Stimulated activated CD8-positive, alpha-beta memory T cell treated with anti-CD3 and anti-CD28 coated beads, Interleukin-7, amount 100 ng/mL, for 48 hours (primary cell): ENCODE measurements at regions not wholly inside any gene's neighbourhood (a gene's known extent, or its start where the extent isn't known, plus 50 kb on each side); places are given as distances from the start of the nearest gene placed in this dataset.
A peak's percentile ranks its signal among the peaks of the same experiment; 100 is the strongest.
"Not testable (repeated sequence)": the region's sequence is repeated elsewhere in the genome, so short reads cannot be mapped to it uniquely, and the experiment has no call there.

Experiments used
- DNase-seq, 2 donors: peaks; one replicate each; pipeline ENCODE4 v3.0.0-alpha.2; 2020; ENCODE audit warnings: low read depth in 1 of 2; ENCODE audit errors: extremely low read depth in 1 of 2

- DNase-seq: not testable (repeated sequence)
These were observed 872.5 kb downstream of the TMEM121 start for GRCh38 chr14:106398931-106399331.

GRCh38 chr14:106401316-106401715 lies 874.9 kb downstream of the TMEM121 start:
- DNase-seq: not testable (repeated sequence)

DNA sequence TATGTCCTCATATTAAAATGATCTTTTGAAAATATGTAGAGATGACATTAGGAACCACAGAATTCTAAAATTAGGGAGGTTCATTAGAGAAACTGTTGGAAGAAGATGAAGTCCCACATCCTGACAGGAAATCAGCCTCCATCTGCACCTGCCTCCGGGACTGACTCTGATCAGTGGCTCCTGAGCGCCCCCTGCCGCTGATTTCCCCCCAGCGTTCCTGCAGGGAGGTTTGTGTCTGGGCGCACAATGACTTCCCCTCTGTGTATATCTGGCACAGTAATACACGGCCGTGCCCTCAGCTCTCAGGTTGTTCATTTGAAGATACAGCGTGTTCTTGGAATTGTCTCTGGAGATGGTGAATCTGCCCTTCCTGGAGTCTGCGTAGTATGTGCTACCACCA lies 883.8 kb downstream of the TMEM121 start:
- not testable (repeated sequence) for DNase-seq

DNA sequence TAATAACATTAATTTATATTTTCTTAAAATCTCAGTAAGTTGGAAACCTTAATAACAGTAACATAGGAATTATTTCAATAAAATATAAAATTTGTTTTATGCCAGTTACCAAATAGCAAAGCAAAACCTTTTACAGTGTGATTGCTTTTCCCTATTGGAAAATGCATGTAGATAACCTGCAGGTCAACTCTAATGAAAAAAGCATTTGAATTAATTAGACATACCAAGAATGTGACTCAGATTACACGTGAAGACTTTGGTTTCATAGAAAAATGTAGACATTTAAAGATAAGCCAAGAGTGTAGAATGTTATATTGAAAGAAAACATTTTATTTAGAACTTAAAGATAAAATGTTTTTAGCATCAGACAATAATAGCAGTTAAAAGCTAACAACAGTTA lies 888.1 kb downstream of the TMEM121 start:
- DNase-seq: no peak

DNA sequence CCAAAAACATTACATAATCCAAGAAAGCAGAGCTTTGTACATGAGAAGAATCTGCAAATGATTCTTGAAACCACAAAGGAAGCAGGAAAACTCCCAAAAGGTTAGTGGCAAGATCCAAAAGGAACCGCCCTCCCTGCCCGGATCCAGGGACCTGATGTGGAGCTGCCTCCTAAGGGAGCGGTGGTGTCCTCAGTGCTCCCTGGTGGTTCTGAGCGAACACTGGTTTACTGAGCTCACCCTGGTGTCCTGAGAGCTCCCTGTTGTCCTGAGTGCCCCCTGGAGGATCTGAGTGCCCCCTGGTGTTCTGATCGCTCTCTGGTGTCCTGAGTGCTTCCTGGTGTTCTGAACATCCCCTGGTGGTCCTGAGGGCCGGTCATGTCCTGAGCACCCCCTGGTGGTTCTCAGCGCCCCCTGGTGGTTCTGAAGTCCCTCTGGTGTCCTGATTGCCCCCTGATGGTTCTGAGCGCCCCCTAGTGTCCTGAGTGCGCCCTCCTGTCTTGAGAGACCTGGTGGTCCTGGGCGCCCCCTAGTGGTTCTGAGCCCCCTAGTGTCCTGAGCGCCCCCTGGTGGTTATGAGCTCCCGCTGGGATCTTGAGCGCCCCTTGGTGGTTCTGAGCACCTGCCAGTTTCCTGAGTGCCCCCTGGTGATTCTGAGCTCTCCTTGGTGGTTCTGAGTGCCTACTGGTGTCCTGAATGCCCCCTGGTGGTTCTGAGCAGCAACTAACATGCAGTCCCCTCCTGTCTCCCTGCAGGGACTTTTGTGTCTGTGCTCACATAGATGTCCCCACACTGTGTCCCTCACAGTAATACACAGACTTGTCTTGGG lies 891.1 kb downstream of the TMEM121 start:
- peak; percentile 87 to 100 for DNase-seq

GRCh38 chr14:106419376-106419965 lies 893.1 kb downstream of the TMEM121 start:
- DNase-seq: no peak

- DNase-seq: peak; percentile 34 to 59
These were observed 895.1 kb downstream of the TMEM121 start for GRCh38 chr14:106421431-106422033.

DNA sequence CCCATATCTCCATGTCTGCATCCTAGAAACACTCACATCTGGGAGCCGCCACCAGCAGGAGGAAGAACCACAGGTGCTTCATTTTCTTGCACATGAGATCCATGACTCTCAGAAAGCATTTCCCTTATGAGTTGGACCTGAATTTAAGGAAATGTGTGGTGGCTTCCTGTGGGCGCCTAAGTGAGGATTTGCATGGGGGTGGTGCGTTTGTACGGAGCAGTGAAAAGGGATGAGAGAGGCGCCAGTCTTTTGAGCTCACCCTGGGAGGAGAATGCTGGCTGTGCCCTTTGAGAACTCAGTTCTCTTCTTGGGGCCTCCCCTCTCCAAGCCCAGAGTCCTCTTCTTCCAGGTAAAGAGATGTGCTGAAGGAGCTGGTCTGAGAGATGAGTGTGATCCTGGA lies 895.7 kb downstream of the TMEM121 start:
- DNase-seq: no peak

DNA sequence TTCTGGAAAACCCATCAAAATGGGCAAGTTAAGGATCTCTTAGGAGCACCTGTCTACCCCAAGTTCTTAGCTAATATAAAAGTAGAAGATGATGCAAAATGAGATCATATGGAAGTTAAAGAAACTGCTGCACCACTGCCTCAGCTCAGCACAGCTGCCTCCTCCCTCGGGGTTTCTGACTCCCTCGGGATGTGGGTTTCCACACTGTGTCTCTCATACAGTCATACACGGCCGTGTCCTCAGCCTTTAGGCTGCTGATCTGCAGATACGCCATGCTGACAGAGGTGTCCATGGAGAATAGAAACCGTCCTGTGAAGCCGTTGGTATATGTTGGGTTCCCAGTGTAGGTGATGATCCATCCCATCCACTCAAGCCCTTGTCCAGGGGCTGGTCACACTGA lies 898.8 kb downstream of the TMEM121 start:
- DNase-seq: not testable (repeated sequence)

DNA sequence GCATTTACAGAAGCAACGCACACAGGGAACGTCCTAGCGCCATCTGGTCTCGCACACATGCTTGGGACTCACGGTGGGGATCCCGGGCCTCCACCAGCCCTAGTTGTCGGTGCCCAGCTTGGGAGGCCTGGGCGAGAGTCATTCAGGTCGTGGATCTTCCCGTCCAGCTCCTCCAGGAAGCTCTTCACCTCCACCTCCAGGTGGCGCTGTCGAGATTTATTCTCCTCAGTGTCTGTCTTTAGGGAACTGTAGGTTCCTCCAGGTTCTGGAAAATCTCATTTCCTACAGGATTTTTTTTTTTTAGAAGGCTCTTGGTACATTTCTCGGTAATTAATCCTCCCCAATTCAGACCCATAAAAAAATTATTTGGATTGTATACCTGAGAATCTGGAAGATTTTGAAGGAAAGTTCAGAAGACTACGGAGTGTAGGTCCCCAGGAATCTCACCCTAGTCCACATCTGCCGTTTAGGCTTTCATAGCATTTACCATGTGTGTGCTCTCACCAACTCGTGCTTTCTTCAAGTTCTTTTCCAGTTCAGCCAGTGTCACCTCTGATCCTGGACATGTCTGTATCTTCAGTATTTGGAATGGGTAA lies 910.0 kb downstream of the TMEM121 start:
- DNase-seq: peak; percentile 30 to 44

DNA sequence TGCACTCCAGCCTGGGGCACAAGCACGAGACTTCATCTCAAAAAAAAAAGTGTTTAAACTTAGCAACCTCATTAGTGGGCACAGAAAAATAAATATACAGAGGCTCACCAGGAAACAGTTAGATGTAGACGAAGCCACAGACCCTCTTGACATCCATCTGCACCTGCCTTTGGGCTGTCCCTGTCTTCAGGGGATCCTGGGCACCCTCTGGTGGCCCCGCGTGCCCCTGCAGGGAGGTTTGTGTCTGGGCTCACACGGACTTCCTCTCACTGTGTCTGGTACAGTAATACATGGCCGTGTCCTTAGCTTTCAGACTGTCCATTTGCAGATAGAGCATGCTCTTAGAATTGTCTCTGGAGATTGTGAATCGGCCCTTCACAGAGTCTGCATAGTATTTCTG lies 916.5 kb downstream of the TMEM121 start:
- DNase-seq: peak; percentile 10 to 18

DNA sequence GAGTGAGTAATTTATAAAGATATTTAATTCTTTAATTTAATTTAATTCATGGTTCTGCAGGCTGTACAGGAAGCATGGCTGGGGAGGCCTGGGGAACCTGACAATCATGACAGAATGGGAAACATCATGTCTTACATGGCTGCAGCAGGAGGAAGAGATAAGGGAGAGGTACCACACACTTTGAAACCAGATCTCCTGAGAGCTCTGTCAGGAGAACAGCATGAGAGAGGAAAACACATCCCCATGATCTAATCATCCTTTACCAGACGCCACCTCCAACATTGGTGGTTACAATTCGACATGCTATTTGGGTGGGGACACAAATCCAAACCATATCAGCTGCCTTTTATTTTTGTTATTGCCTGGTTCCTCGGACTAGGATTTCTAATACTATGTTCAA lies 928.6 kb downstream of the TMEM121 start:
- DNase-seq: no peak

- DNase-seq: peak; percentile 23 to 37
These were observed 933.8 kb downstream of the TMEM121 start for GRCh38 chr14:106459971-106460730.

GRCh38 chr14:106460916-106461315 lies 934.5 kb downstream of the TMEM121 start:
- no peak for DNase-seq

- DNase-seq: not testable (repeated sequence)
These were observed 940.1 kb downstream of the TMEM121 start for GRCh38 chr14:106466483-106466882.

- DNase-seq: not testable (repeated sequence)
These were observed 942.5 kb downstream of the TMEM121 start for GRCh38 chr14:106468869-106469268.

GRCh38 chr14:106470028-106470427 lies 943.6 kb downstream of the TMEM121 start:
- DNase-seq: not testable (repeated sequence)

DNA sequence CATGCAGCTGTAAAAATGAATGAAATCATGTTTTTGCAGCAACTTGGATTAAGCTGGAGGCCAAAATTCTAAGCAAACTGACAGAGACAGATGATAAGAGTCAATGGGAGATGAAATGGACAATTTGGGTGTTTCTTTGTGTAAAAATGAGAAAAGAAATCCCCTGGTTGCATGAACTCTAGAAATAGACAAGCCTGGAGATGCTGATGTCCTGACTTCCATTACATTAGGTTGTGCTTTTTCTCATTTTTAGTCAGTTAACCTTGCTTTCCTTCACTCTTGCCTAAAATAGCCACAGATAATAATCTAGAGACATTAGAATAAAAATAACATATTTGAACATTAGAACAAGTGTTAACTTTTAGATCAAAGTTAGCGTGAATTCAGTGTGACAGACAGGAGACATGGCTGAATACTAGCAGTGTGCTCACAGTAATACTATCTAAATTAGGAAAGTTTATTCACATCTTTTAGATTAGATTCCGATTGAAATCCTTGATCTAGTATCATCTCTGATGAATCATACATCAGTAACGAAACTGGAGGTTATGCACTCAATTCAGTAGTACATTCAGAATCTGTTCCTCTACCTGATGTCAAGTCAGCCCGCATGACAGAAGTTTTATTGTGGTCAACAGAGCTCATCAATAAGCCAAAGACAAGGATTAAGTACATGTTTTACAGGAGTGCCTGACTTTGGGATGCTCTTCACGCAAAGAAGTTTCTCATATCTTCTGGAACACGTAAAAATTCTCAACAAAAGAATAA lies 948.1 kb downstream of the TMEM121 start:
- DNase-seq: not testable (repeated sequence)

- not testable (repeated sequence) for DNase-seq
These were observed 948.8 kb downstream of the TMEM121 start for GRCh38 chr14:106475214-106475613.

GRCh38 chr14:106477600-106477999 lies 951.2 kb downstream of the TMEM121 start:
- not testable (repeated sequence) for DNase-seq
